Loucy (cell line): ENCODE measurements at regions not wholly inside any gene's neighbourhood (a gene's known extent, or its start where the extent isn't known, plus 50 kb on each side); places are given as distances from the start of the nearest gene placed in this dataset.

Experiments used
- EZH2phosphoT487 ChIP-seq: fragments of 200-600 bp; IDR thresholded peaks from 2 replicates; pipeline ENCODE4 v1.6.1; 2018; ENCODE audit warnings: antibody characterized with exemption, mild to moderate bottlenecking, moderate library complexity, borderline replicate concordance
- TF ChIP-seq, protein P1 (sequence below): fragments of 200-600 bp; sonication (generic); conservative IDR thresholded peaks from 2 replicates; pipeline ENCODE4 v1.5.1; 2014; ENCODE audit warnings: mild to moderate bottlenecking, antibody characterized with exemption, low read length

DNA sequence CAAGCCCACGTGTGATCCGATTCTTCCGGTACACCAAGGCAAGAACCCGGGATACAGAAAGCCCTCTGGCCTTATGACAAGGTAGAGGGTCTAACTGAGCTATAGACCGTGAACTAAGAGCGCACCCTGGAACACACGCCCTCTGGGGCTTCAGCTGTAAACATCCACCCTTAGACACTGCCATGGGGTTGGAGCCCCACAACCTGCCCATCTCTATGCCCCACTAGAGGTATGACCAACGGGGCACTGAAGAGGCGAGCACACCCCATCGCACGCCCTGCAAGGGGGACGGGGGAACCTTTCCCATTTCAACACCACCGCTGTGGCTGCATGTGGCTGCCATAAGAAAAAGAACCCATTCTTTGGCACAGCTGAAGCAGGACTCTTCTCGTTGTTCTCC is 1206.0 kb upstream of the TMEM132C start:
- TF ChIP-seq, protein P1, sequence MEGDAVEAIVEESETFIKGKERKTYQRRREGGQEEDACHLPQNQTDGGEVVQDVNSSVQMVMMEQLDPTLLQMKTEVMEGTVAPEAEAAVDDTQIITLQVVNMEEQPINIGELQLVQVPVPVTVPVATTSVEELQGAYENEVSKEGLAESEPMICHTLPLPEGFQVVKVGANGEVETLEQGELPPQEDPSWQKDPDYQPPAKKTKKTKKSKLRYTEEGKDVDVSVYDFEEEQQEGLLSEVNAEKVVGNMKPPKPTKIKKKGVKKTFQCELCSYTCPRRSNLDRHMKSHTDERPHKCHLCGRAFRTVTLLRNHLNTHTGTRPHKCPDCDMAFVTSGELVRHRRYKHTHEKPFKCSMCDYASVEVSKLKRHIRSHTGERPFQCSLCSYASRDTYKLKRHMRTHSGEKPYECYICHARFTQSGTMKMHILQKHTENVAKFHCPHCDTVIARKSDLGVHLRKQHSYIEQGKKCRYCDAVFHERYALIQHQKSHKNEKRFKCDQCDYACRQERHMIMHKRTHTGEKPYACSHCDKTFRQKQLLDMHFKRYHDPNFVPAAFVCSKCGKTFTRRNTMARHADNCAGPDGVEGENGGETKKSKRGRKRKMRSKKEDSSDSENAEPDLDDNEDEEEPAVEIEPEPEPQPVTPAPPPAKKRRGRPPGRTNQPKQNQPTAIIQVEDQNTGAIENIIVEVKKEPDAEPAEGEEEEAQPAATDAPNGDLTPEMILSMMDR, result no peak
- TF ChIP-seq EZH2phosphoT487, result no peak
